ENCODE measurements at regions not wholly inside any gene's neighbourhood (a gene's known extent, or its start where the extent isn't known, plus 50 kb on each side); places are given as distances from the start of the nearest gene placed in this dataset.

GRCh38 chr5:57681942-57682341 is 199.3 kb upstream of the ACTBL2 start:
- no peak for DNase-seq (ENCODE audit: low spot score in 2 of 2)
- H3K27me3 ChIP-seq (ENCODE audit: low read depth), result no peaks in the 10 kb centered on the region
- in situ Hi-C loops (cut with MboI; ENCODE audit: low sequenced_read_pairs), result no loop called here

GRCh38 chr5:57680686-57681085 is 198.1 kb upstream of the ACTBL2 start:
- Histone ChIP-seq H3K36me3 (replicated peaks) (no peaks in the 10 kb centered on the region), H3K9me3 (no peaks in the 10 kb centered on the region), H3K27me3 (ENCODE audit: low read depth) (no peaks in the 10 kb centered on the region), H3K4me3 (no peak overlapping the region), H3K4me1 (no peaks in the 10 kb centered on the region)
- in situ Hi-C loops (cut with MboI; ENCODE audit: low sequenced_read_pairs), result no loop called here
- no peak for DNase-seq (ENCODE audit: low spot score in 2 of 2)

More at GRCh38 chr5:57681942-57682341, 199.3 kb upstream of the ACTBL2 start:
- Histone ChIP-seq H3K36me3 (replicated peaks) (no peaks in the 10 kb centered on the region), H3K4me1 (no peaks in the 10 kb centered on the region), H3K4me3 (no peak overlapping the region), H3K9me3 (no peaks in the 10 kb centered on the region)

GRCh38 chr5:57677235-57677634 is 194.6 kb upstream of the ACTBL2 start:
- DNase-seq (ENCODE audit: low spot score in 2 of 2), result no peak
- in situ Hi-C loops (cut with MboI; ENCODE audit: low sequenced_read_pairs), result no loop called here
- H3K4me1 ChIP-seq, result no peaks in the 10 kb centered on the region
- H3K36me3 ChIP-seq (replicated peaks), result no peaks in the 10 kb centered on the region
- H3K27me3 ChIP-seq (ENCODE audit: low read depth), result no peaks in the 10 kb centered on the region
- H3K4me3 ChIP-seq, result no peak overlapping the region
- H3K9me3 ChIP-seq, result no peaks in the 10 kb centered on the region

GRCh38 chr5:57676222-57677098 is 193.8 kb upstream of the ACTBL2 start:
- no peaks in the 10 kb centered on the region for H3K4me1 ChIP-seq
- no peaks in the 10 kb centered on the region for H3K9me3 ChIP-seq
- no peak for DNase-seq (ENCODE audit: low spot score in 2 of 2)
- H3K36me3 ChIP-seq (replicated peaks), result no peaks in the 10 kb centered on the region
- in situ Hi-C loops (cut with MboI; ENCODE audit: low sequenced_read_pairs), result no loop called here
- H3K27me3 ChIP-seq (ENCODE audit: low read depth), result no peaks in the 10 kb centered on the region
- no peak overlapping the region for H3K4me3 ChIP-seq

- no peak for DNase-seq (ENCODE audit: low spot score in 2 of 2)
- in situ Hi-C loops (cut with MboI; ENCODE audit: low sequenced_read_pairs), result no loop called here
Observed at GRCh38 chr5:57675236-57675635, 192.6 kb upstream of the ACTBL2 start.

GRCh38 chr5:57671371-57671770 is 188.8 kb upstream of the ACTBL2 start:
- Histone ChIP-seq H3K36me3 (replicated peaks) (no peaks in the 10 kb centered on the region), H3K4me1 (no peaks in the 10 kb centered on the region), H3K4me3 (no peak overlapping the region), H3K9me3 (no peaks in the 10 kb centered on the region), H3K27me3 (ENCODE audit: low read depth) (no peaks in the 10 kb centered on the region; the same call in 1 of the 2 replicates)
- in situ Hi-C loops (cut with MboI; ENCODE audit: low sequenced_read_pairs), result no loop called here
- no peak for DNase-seq (ENCODE audit: low spot score in 2 of 2)

More at GRCh38 chr5:57675236-57675635, 192.6 kb upstream of the ACTBL2 start:
- no peak overlapping the region for H3K4me3 ChIP-seq
- no peaks in the 10 kb centered on the region for H3K9me3 ChIP-seq
- no peaks in the 10 kb centered on the region for H3K27me3 ChIP-seq (ENCODE audit: low read depth)
- no peaks in the 10 kb centered on the region for H3K4me1 ChIP-seq
- H3K36me3 ChIP-seq (replicated peaks), result no peaks in the 10 kb centered on the region

GRCh38 chr5:57666582-57666981 is 184.0 kb upstream of the ACTBL2 start:
- H3K9me3 ChIP-seq, result no peaks in the 10 kb centered on the region
- no peak for DNase-seq (ENCODE audit: low spot score in 2 of 2)
- in situ Hi-C loops (cut with MboI; ENCODE audit: low sequenced_read_pairs), result no loop called here
- no peaks in the 10 kb centered on the region; the same call in 1 of the 2 replicates for H3K27me3 ChIP-seq (ENCODE audit: low read depth)
- H3K36me3 ChIP-seq (replicated peaks), result no peaks in the 10 kb centered on the region
- H3K4me3 ChIP-seq, result no peak overlapping the region
- H3K4me1 ChIP-seq, result no peaks in the 10 kb centered on the region

- H3K9me3 ChIP-seq, result no peaks in the 10 kb centered on the region
- no peak overlapping the region for H3K4me3 ChIP-seq
- DNase-seq (ENCODE audit: low spot score in 2 of 2), result no peak
- H3K27me3 ChIP-seq (ENCODE audit: low read depth), result no peaks in the 10 kb centered on the region; the same call in 1 of the 2 replicates
- no peaks in the 10 kb centered on the region for H3K4me1 ChIP-seq
- in situ Hi-C loops (cut with MboI; ENCODE audit: low sequenced_read_pairs), result no loop called here
- no peaks in the 10 kb centered on the region for H3K36me3 ChIP-seq (replicated peaks)
Observed at GRCh38 chr5:57665146-57665936, 182.7 kb upstream of the ACTBL2 start.

GRCh38 chr5:57664700-57665099 is 182.1 kb upstream of the ACTBL2 start:
- in situ Hi-C loops (cut with MboI; ENCODE audit: low sequenced_read_pairs), result no loop called here
- Histone ChIP-seq H3K9me3 (no peaks in the 10 kb centered on the region), H3K4me3 (no peak overlapping the region), H3K36me3 (replicated peaks) (no peaks in the 10 kb centered on the region), H3K4me1 (no peaks in the 10 kb centered on the region), H3K27me3 (ENCODE audit: low read depth) (no peaks in the 10 kb centered on the region; the same call in 1 of the 2 replicates)
- no peak for DNase-seq (ENCODE audit: low spot score in 2 of 2)

GRCh38 chr5:57663466-57663865 is 180.9 kb upstream of the ACTBL2 start:
- no peaks in the 10 kb centered on the region; the same call in 1 of the 2 replicates for H3K27me3 ChIP-seq (ENCODE audit: low read depth)
- H3K4me1 ChIP-seq, result no peaks in the 10 kb centered on the region
- no peaks in the 10 kb centered on the region for H3K9me3 ChIP-seq
- in situ Hi-C loops (cut with MboI; ENCODE audit: low sequenced_read_pairs), result no loop called here
- no peaks in the 10 kb centered on the region for H3K36me3 ChIP-seq (replicated peaks)
- no peak overlapping the region for H3K4me3 ChIP-seq
- DNase-seq (ENCODE audit: low spot score in 2 of 2), result no peak

- in situ Hi-C loops (cut with MboI; ENCODE audit: low sequenced_read_pairs), result no loop called here
- DNase-seq (ENCODE audit: low spot score in 2 of 2), result no peak
- Histone ChIP-seq H3K27me3 (ENCODE audit: low read depth) (no peaks in the 10 kb centered on the region; the same call in 1 of the 2 replicates), H3K36me3 (replicated peaks) (no peaks in the 10 kb centered on the region), H3K9me3 (no peaks in the 10 kb centered on the region), H3K4me1 (no peaks in the 10 kb centered on the region), H3K4me3 (no peak overlapping the region)
Observed at GRCh38 chr5:57662991-57663390, 180.4 kb upstream of the ACTBL2 start.

- in situ Hi-C loops (cut with MboI; ENCODE audit: low sequenced_read_pairs), result no loop called here
- no peaks in the 10 kb centered on the region for H3K9me3 ChIP-seq
- H3K36me3 ChIP-seq (replicated peaks), result no peaks in the 10 kb centered on the region
- H3K4me3 ChIP-seq, result no peak overlapping the region
- H3K4me1 ChIP-seq, result no peaks in the 10 kb centered on the region
- no peak for DNase-seq (ENCODE audit: low spot score in 2 of 2)
- no peaks in the 10 kb centered on the region for H3K27me3 ChIP-seq (ENCODE audit: low read depth)
Observed at GRCh38 chr5:57659886-57660285, 177.3 kb upstream of the ACTBL2 start.

- no peak for DNase-seq (ENCODE audit: low spot score in 2 of 2)
- Histone ChIP-seq H3K4me1 (no peaks in the 10 kb centered on the region), H3K9me3 (no peaks in the 10 kb centered on the region), H3K27me3 (ENCODE audit: low read depth) (no peaks in the 10 kb centered on the region), H3K4me3 (no peak overlapping the region), H3K36me3 (replicated peaks) (no peaks in the 10 kb centered on the region)
- in situ Hi-C loops (cut with MboI; ENCODE audit: low sequenced_read_pairs), result no loop called here
Observed at GRCh38 chr5:57658018-57658417, 175.4 kb upstream of the ACTBL2 start.

- Histone ChIP-seq H3K27me3 (ENCODE audit: low read depth) (no peaks in the 10 kb centered on the region), H3K4me3 (no peak overlapping the region), H3K9me3 (no peaks in the 10 kb centered on the region), H3K4me1 (no peaks in the 10 kb centered on the region), H3K36me3 (replicated peaks) (no peaks in the 10 kb centered on the region)
- in situ Hi-C loops (cut with MboI; ENCODE audit: low sequenced_read_pairs), result no loop called here
- DNase-seq (ENCODE audit: low spot score in 2 of 2), result no peak
Observed at GRCh38 chr5:57655228-57655627, 172.6 kb upstream of the ACTBL2 start.

Data from HAP-1 (cell line).